PFSK-1 (cell line): ENCODE measurements at regions not wholly inside any gene's neighbourhood (a gene's known extent, or its start where the extent isn't known, plus 50 kb on each side); places are given as distances from the start of the nearest gene placed in this dataset.

Experiments used
- FOXP2 ChIP-seq: optimal IDR thresholded peaks from 2 replicates; pipeline ENCODE3; 2011; ENCODE audit warnings: borderline replicate concordance, control low read depth, inconsistent platforms; ENCODE audit not compliant: insufficient read depth; ENCODE audit errors: extremely low read length, extremely low read depth
- POLR2AphosphoS5 ChIP-seq: IDR thresholded peaks from 2 replicates; pipeline ENCODE4 v1.6.1; 2012; ENCODE audit warnings: low read depth, mild to moderate bottlenecking, control low read depth, low read length, moderate library complexity
- SIN3A ChIP-seq: IDR thresholded peaks from 2 replicates; pipeline ENCODE4 v1.6.1; 2012; ENCODE audit warnings: mild to moderate bottlenecking, low read length, moderate library complexity, borderline replicate concordance; ENCODE audit not compliant: insufficient read depth
- TAF1 ChIP-seq: IDR thresholded peaks from 2 replicates; pipeline ENCODE4 v1.6.1; 2012; ENCODE audit warnings: low read length, control low read depth, borderline replicate concordance; ENCODE audit not compliant: insufficient read depth
- TF ChIP-seq, protein P1 (sequence below), 2 experiments: IDR thresholded peaks; 2 replicates each; pipeline versions ENCODE4 v1.6.1 to v1.8.0; 2011 to 2012; ENCODE audit warnings: low read depth in 2 of 2, low read length in 2 of 2, control low read depth in 1 of 2, inconsistent platforms in 1 of 2, mild to moderate bottlenecking in 1 of 2, moderate library complexity in 1 of 2; ENCODE audit not compliant: insufficient read depth in 1 of 2

DNA sequence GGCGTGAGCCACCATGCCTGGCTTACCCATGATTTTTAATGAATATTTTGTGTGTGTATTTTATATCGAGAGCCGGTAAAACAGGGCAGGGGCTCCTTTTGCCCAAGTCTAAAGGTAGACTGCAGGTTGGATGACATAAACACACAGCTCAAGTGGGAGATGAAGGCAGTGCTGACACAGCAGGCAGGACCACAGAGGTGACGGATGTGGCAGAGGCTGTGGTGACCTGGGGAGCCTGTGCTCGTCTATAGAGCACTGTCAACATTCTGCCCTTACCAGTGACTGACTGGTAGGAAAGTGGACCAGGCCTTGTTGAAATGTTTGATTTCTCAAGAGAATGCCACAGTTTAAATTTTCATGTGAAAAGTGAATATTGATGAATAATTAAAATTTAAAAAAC, 137.5 kb downstream of the ZFP64 start:
- no peak for TF ChIP-seq FOXP2

- TF ChIP-seq FOXP2 (no peak), POLR2AphosphoS5 (no peak), SIN3A (no peak), TAF1 (no peak)
- TF ChIP-seq, protein P1, sequence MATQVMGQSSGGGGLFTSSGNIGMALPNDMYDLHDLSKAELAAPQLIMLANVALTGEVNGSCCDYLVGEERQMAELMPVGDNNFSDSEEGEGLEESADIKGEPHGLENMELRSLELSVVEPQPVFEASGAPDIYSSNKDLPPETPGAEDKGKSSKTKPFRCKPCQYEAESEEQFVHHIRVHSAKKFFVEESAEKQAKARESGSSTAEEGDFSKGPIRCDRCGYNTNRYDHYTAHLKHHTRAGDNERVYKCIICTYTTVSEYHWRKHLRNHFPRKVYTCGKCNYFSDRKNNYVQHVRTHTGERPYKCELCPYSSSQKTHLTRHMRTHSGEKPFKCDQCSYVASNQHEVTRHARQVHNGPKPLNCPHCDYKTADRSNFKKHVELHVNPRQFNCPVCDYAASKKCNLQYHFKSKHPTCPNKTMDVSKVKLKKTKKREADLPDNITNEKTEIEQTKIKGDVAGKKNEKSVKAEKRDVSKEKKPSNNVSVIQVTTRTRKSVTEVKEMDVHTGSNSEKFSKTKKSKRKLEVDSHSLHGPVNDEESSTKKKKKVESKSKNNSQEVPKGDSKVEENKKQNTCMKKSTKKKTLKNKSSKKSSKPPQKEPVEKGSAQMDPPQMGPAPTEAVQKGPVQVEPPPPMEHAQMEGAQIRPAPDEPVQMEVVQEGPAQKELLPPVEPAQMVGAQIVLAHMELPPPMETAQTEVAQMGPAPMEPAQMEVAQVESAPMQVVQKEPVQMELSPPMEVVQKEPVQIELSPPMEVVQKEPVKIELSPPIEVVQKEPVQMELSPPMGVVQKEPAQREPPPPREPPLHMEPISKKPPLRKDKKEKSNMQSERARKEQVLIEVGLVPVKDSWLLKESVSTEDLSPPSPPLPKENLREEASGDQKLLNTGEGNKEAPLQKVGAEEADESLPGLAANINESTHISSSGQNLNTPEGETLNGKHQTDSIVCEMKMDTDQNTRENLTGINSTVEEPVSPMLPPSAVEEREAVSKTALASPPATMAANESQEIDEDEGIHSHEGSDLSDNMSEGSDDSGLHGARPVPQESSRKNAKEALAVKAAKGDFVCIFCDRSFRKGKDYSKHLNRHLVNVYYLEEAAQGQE (IDR thresholded peaks at IDR 0.05; ENCODE audit: insufficient read depth in 1 of 2, low read depth in 2 of 2, low read length in 2 of 2), result no peak
These were observed 142.4 kb downstream of the ZFP64 start for GRCh38 chr20:52049001-52049731.

DNA sequence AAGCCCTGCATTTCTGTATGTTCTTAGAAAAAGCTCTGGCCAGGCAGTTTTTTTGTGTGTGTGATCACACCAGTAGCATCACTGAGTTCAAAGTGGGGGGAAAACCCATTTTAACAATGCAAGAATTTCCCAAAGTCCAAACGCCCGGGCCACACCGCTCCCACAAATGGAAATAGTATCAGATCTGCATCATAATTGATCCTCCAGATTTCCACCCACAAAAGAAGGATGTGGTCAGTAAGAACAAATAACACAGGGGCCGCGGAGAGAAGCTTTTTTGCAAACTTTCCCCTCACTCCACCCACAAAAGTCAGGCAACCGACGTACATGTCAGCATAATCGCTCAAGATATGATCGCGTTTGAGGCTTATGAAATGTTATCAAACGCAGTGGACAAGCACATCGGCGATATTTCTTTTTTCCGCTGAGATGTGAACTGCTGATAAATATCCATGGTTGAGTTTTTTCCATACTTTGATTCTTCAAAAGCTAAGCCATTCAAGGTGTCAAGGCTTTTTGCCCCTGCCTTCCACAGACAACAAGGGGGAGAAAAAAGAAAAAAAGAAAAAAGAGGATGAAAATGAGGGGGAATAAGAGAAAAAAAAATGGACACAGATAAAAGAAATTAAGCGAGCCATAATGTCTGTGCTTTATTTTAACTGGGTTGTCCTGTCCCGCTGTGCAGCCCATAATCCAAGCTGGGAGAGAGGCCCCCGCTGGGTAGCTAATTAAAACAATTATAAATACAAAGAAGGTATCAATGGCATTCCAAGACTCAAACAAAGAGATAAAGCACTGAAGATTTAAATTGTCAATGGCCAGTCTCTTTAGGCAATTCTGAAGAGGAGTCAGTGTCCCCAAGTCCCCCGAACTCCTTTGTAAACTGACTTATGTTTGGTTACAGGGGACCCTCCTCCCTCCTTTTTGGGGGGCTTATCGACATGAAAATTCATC, 143.5 kb downstream of the ZFP64 start:
- TF ChIP-seq TAF1 (no peak), SIN3A (no peak), POLR2AphosphoS5 (no peak), FOXP2 (no peak)
- TF ChIP-seq, protein P1 (IDR thresholded peaks at IDR 0.05; ENCODE audit: insufficient read depth in 1 of 2, low read depth in 2 of 2, low read length in 2 of 2), result no peak

DNA sequence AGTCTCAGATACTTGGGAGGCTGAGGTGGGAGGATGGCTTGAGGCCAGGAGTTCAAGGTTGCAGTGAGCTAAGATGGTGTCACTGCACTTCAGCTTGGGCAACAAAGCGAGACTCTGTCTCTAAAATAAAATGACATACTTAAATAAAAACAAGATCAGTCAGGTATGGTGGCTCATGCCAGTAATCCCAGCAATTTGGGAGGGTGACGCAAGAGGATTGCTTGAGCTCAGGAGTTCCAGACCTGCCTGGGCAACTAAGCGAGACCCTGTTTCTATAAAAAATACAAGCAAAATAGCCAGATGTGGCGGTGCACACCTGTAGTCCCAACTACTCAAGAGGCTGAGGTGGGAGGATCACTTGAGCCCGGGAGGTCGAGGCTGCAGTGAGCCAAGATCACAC, 149.6 kb downstream of the ZFP64 start:
- TF ChIP-seq POLR2AphosphoS5, result no peak
- TF ChIP-seq, protein P1 (IDR thresholded peaks at IDR 0.05; ENCODE audit: insufficient read depth in 1 of 2, low read depth in 2 of 2, low read length in 2 of 2), result no peak
- TF ChIP-seq FOXP2, result no peak
- no peak for TF ChIP-seq SIN3A
- TF ChIP-seq TAF1, result no peak

GRCh38 chr20:52039790-52040189, 151.8 kb downstream of the ZFP64 start:
- TF ChIP-seq, protein P1 (IDR thresholded peaks at IDR 0.05; ENCODE audit: insufficient read depth in 1 of 2, low read depth in 2 of 2, low read length in 2 of 2), result no peak
- TF ChIP-seq POLR2AphosphoS5, result no peak
- TF ChIP-seq FOXP2, result no peak
- no peak for TF ChIP-seq TAF1
- TF ChIP-seq SIN3A, result no peak
